ENCODE measurements at regions not wholly inside any gene's neighbourhood (a gene's known extent, or its start where the extent isn't known, plus 50 kb on each side); places are given as distances from the start of the nearest gene placed in this dataset.

DNA sequence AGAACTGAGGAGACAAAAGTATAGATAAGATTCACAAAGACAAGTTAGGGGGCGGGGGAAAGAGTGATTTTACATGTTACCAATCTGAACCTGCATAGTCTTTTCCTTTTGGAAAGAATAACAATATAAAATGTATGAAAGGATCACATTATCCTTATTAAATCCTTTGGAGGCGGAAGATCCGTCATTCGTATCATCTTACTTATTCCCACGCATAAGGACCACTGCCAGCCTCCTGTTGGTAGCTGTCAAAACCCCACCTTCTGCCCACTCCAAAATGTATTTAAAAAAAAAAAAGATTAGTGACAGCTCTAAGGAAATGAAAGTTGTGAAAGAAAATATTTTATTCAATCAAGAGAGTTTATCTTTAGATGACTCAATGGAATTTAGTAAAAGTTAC lies 821.0 kb upstream of the CELF2 start:
- no peak overlapping the region for H3K9ac ChIP-seq (ENCODE audit: insufficient read length, low read depth)
- no peak overlapping the region for H3K4me3 ChIP-seq (ENCODE audit: insufficient read length, low read depth)
- no peaks in the 10 kb centered on the region for H3K4me1 ChIP-seq (ENCODE audit: insufficient read depth, insufficient read length)
- no peaks in the 10 kb centered on the region for H3K27me3 ChIP-seq (ENCODE audit: insufficient read depth, insufficient read length)
- no peaks in the 10 kb centered on the region for H3K36me3 ChIP-seq (ENCODE audit: insufficient read depth, insufficient read length, low read length)
- TF ChIP-seq YY1 (IDR thresholded peaks at IDR 0.05; ENCODE audit: insufficient read depth, insufficient read length) (no peak), SUZ12 (IDR thresholded peaks at IDR 0.05; ENCODE audit: extremely low read depth, insufficient read depth, insufficient read length) (no peak)
- H3K9me3 ChIP-seq (ENCODE audit: insufficient read depth, low read length), result no peaks in the 10 kb centered on the region
- no peak for DNase-seq (ENCODE audit: low read depth, low spot score)

DNA sequence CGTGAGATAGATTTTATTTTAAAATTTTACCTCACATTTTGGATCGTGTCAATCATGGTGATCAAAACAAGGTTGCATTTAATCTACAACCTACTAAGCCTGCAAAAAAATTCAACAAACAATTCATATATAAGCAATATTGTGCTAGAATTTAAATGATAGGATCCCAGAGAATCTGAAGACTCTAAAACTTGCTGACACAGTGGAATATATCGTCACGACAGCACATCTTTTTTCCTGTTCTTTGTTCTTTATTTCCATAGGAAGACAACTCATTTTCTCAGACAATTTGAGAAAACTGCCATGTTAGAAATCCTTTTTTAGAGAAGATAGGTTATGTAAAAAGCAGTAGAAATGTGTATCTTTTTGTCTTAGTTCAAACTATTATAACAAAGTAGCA lies 820.2 kb upstream of the CELF2 start:
- no peaks in the 10 kb centered on the region for H3K27me3 ChIP-seq (ENCODE audit: insufficient read depth, insufficient read length)
- DNase-seq (ENCODE audit: low read depth, low spot score), result no peak
- H3K9me3 ChIP-seq (ENCODE audit: insufficient read depth, low read length), result no peaks in the 10 kb centered on the region
- no peak overlapping the region for H3K9ac ChIP-seq (ENCODE audit: insufficient read length, low read depth)
- H3K36me3 ChIP-seq (ENCODE audit: insufficient read depth, insufficient read length, low read length), result no peaks in the 10 kb centered on the region
- H3K4me3 ChIP-seq (ENCODE audit: insufficient read length, low read depth), result no peak overlapping the region
- TF ChIP-seq SUZ12 (IDR thresholded peaks at IDR 0.05; ENCODE audit: extremely low read depth, insufficient read depth, insufficient read length) (no peak), ZNF274 (IDR thresholded peaks at IDR 0.05; ENCODE audit: low read depth, low read length) (no peak), YY1 (IDR thresholded peaks at IDR 0.05; ENCODE audit: insufficient read depth, insufficient read length) (no peak)
- H3K4me1 ChIP-seq (ENCODE audit: insufficient read depth, insufficient read length), result no peaks in the 10 kb centered on the region

DNA sequence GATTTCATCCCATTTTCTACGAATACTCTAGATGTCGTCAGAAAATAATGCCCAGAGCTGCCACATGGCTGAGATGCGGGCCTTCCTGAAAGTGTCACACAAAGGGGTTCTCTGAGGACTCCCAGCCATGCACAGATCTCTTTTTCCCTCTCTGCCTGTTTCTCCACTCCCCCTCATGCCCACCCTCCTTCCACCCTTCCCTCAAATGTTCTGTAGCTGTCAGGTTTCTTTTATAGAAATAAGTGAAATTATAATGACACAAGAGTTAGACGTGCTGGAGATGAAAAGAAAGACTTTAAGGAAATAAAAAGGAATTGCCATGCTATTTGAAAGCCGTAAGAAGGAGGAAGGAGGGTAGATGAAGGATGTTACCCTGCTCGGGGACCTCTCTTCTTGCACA lies 819.3 kb upstream of the CELF2 start:
- H3K27me3 ChIP-seq (ENCODE audit: insufficient read depth, insufficient read length), result no peaks in the 10 kb centered on the region
- no peaks in the 10 kb centered on the region for H3K36me3 ChIP-seq (ENCODE audit: insufficient read depth, insufficient read length, low read length)
- no peaks in the 10 kb centered on the region for H3K4me1 ChIP-seq (ENCODE audit: insufficient read depth, insufficient read length)
- H3K4me3 ChIP-seq (ENCODE audit: insufficient read length, low read depth), result no peak overlapping the region
- TF ChIP-seq YY1 (IDR thresholded peaks at IDR 0.05; ENCODE audit: insufficient read depth, insufficient read length) (no peak), SUZ12 (IDR thresholded peaks at IDR 0.05; ENCODE audit: extremely low read depth, insufficient read depth, insufficient read length) (no peak), ZNF274 (IDR thresholded peaks at IDR 0.05; ENCODE audit: low read depth, low read length) (no peak)
- no peak overlapping the region for H3K9ac ChIP-seq (ENCODE audit: insufficient read length, low read depth)
- DNase-seq (ENCODE audit: low read depth, low spot score), result no peak
- H3K9me3 ChIP-seq (ENCODE audit: insufficient read depth, low read length), result no peaks in the 10 kb centered on the region

DNA sequence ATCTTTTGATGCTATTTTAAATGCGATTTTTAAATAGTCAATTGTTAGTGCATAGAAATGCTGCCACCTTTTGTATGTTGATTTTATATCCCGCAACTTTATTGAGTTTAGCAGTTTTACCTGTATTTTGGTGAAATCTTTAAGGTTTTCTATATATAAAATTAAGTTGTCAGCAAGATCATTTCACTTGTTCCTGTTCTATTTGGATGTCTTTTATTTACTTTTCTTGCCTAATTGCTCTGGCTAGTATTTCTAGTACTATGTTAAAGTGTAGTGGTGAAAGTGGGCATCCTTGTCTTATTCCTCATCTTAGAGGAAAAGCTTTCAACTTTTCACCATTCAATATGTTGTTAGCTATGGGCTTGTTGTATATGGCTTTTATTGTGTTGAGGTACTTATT lies 813.3 kb upstream of the CELF2 start:
- H3K36me3 ChIP-seq (ENCODE audit: insufficient read depth, insufficient read length, low read length), result no peaks in the 10 kb centered on the region
- DNase-seq (ENCODE audit: low read depth, low spot score), result no peak
- H3K9me3 ChIP-seq (ENCODE audit: insufficient read depth, low read length), result peaks cover 12% of the 10 kb centered on the region; the same call in 1 of the 2 replicates
- H3K4me3 ChIP-seq (ENCODE audit: insufficient read length, low read depth), result no peak overlapping the region
- H3K9ac ChIP-seq (ENCODE audit: insufficient read length, low read depth), result no peak overlapping the region
- no peak for TF ChIP-seq YY1 (IDR thresholded peaks at IDR 0.05; ENCODE audit: insufficient read depth, insufficient read length)
- TF ChIP-seq ZNF274 (IDR thresholded peaks at IDR 0.05; ENCODE audit: low read depth, low read length), result no peak
- no peak for TF ChIP-seq SUZ12 (IDR thresholded peaks at IDR 0.05; ENCODE audit: extremely low read depth, insufficient read depth, insufficient read length)
- no peaks in the 10 kb centered on the region for H3K4me1 ChIP-seq (ENCODE audit: insufficient read depth, insufficient read length)
- no peaks in the 10 kb centered on the region for H3K27me3 ChIP-seq (ENCODE audit: insufficient read depth, insufficient read length)

- Histone ChIP-seq H3K9ac (ENCODE audit: insufficient read length, low read depth) (no peak overlapping the region), H3K36me3 (ENCODE audit: insufficient read depth, insufficient read length, low read length) (no peaks in the 10 kb centered on the region), H3K4me3 (ENCODE audit: insufficient read length, low read depth) (no peak overlapping the region), H3K4me1 (ENCODE audit: insufficient read depth, insufficient read length) (no peaks in the 10 kb centered on the region), H3K27me3 (ENCODE audit: insufficient read depth, insufficient read length) (no peaks in the 10 kb centered on the region), H3K9me3 (ENCODE audit: insufficient read depth, low read length) (peaks cover 12% of the 10 kb centered on the region; the same call in 1 of the 2 replicates)
- DNase-seq (ENCODE audit: low read depth, low spot score), result no peak
- TF ChIP-seq SUZ12 (IDR thresholded peaks at IDR 0.05; ENCODE audit: extremely low read depth, insufficient read depth, insufficient read length) (no peak), YY1 (IDR thresholded peaks at IDR 0.05; ENCODE audit: insufficient read depth, insufficient read length) (no peak), ZNF274 (IDR thresholded peaks at IDR 0.05; ENCODE audit: low read depth, low read length) (no peak)
Measured at GRCh38 chr10:10205906-10206305, 811.8 kb upstream of the CELF2 start.

- Histone ChIP-seq H3K4me1 (ENCODE audit: insufficient read depth, insufficient read length) (no peaks in the 10 kb centered on the region), H3K4me3 (ENCODE audit: insufficient read length, low read depth) (no peak overlapping the region), H3K9me3 (ENCODE audit: insufficient read depth, low read length) (peaks cover 12% of the 10 kb centered on the region; the same call in 1 of the 2 replicates), H3K27me3 (ENCODE audit: insufficient read depth, insufficient read length) (no peaks in the 10 kb centered on the region), H3K36me3 (ENCODE audit: insufficient read depth, insufficient read length, low read length) (no peaks in the 10 kb centered on the region), H3K9ac (ENCODE audit: insufficient read length, low read depth) (no peak overlapping the region)
- TF ChIP-seq SUZ12 (IDR thresholded peaks at IDR 0.05; ENCODE audit: extremely low read depth, insufficient read depth, insufficient read length) (no peak), ZNF274 (IDR thresholded peaks at IDR 0.05; ENCODE audit: low read depth, low read length) (no peak), YY1 (IDR thresholded peaks at IDR 0.05; ENCODE audit: insufficient read depth, insufficient read length) (no peak)
- no peak for DNase-seq (ENCODE audit: low read depth, low spot score)
Measured at GRCh38 chr10:10207538-10207937, 810.1 kb upstream of the CELF2 start.

DNA sequence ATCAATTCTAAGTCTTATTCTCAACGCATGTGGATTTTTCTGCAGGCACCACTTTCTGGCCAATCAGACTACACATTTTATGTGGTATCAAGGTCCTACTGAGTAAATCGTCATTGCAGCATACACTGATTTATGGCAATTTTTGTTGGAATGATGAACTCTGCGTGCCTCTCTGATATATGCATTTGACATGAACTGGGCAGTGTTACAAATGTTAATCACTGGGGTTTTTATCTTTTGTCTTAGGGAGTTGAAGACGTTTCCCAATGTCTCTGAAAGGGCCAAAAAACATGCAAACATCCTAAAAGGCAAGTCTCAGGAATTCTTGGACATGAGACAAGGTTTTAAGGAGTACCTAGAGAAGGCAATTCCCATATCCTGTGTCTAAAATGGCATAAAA lies 809.5 kb upstream of the CELF2 start:
- no peak overlapping the region for H3K4me3 ChIP-seq (ENCODE audit: insufficient read length, low read depth)
- no peaks in the 10 kb centered on the region for H3K36me3 ChIP-seq (ENCODE audit: insufficient read depth, insufficient read length, low read length)
- H3K9me3 ChIP-seq (ENCODE audit: insufficient read depth, low read length), result peaks cover 12% of the 10 kb centered on the region; the same call in 1 of the 2 replicates
- DNase-seq (ENCODE audit: low read depth, low spot score), result no peak
- TF ChIP-seq SUZ12 (IDR thresholded peaks at IDR 0.05; ENCODE audit: extremely low read depth, insufficient read depth, insufficient read length) (no peak), YY1 (IDR thresholded peaks at IDR 0.05; ENCODE audit: insufficient read depth, insufficient read length) (no peak)
- no peak overlapping the region for H3K9ac ChIP-seq (ENCODE audit: insufficient read length, low read depth)
- no peaks in the 10 kb centered on the region for H3K27me3 ChIP-seq (ENCODE audit: insufficient read depth, insufficient read length)
- no peaks in the 10 kb centered on the region for H3K4me1 ChIP-seq (ENCODE audit: insufficient read depth, insufficient read length)

DNA sequence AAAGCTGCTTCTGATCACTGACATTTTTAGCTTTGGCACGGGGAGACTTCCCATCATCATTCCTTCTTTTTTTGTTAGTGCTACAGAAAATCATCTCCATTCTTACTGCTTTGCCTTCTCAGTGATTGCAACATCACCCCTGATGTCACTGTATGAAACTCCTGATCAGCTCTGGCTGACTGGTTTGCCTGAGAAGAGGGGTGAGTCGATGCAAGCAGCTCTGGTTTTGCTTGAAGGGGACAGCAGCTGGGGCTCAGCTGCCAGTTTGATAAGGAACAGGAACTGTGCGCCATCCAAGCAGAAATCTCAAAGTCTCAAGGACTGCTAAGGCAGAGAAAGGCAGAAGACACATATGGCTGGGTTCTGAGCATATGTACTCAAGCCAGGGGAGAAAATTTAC lies 808.5 kb upstream of the CELF2 start:
- H3K9ac ChIP-seq (ENCODE audit: insufficient read length, low read depth), result no peak overlapping the region
- no peak overlapping the region for H3K4me3 ChIP-seq (ENCODE audit: insufficient read length, low read depth)
- TF ChIP-seq ZNF274 (IDR thresholded peaks at IDR 0.05; ENCODE audit: low read depth, low read length) (no peak), SUZ12 (IDR thresholded peaks at IDR 0.05; ENCODE audit: extremely low read depth, insufficient read depth, insufficient read length) (no peak), YY1 (IDR thresholded peaks at IDR 0.05; ENCODE audit: insufficient read depth, insufficient read length) (no peak)
- no peaks in the 10 kb centered on the region for H3K36me3 ChIP-seq (ENCODE audit: insufficient read depth, insufficient read length, low read length)
- H3K27me3 ChIP-seq (ENCODE audit: insufficient read depth, insufficient read length), result no peaks in the 10 kb centered on the region
- no peak for DNase-seq (ENCODE audit: low read depth, low spot score)
- H3K4me1 ChIP-seq (ENCODE audit: insufficient read depth, insufficient read length), result no peaks in the 10 kb centered on the region
- peaks cover 7% of the 10 kb centered on the region; the same call in 1 of the 2 replicates for H3K9me3 ChIP-seq (ENCODE audit: insufficient read depth, low read length)
